ENCODE measurements at regions not wholly inside any gene's neighbourhood (a gene's known extent, or its start where the extent isn't known, plus 50 kb on each side); places are given as distances from the start of the nearest gene placed in this dataset.
"Not testable (repeated sequence)": the region's sequence is repeated elsewhere in the genome, so short reads cannot be mapped to it uniquely, and the experiment has no call there.

- no peak for DNase-seq
Measured at GRCh38 chr3:82261013-82261412, 499.6 kb upstream of the GBE1 start.

GRCh38 chr3:82259994-82260393 is 498.5 kb upstream of the GBE1 start:
- DNase-seq, result no peak

GRCh38 chr3:82240322-82240721 is 478.9 kb upstream of the GBE1 start:
- no peak for DNase-seq

GRCh38 chr3:82236257-82236656 is 474.8 kb upstream of the GBE1 start:
- no peak for DNase-seq

GRCh38 chr3:82229397-82229796 is 468.0 kb upstream of the GBE1 start:
- DNase-seq, result no peak

GRCh38 chr3:82224661-82225060 is 463.2 kb upstream of the GBE1 start:
- DNase-seq, result no peak

GRCh38 chr3:82222401-82222800 is 461.0 kb upstream of the GBE1 start:
- DNase-seq, result no peak

GRCh38 chr3:82217571-82217970 is 456.1 kb upstream of the GBE1 start:
- no peak for DNase-seq

GRCh38 chr3:82208002-82208710 is 446.7 kb upstream of the GBE1 start:
- DNase-seq, result no peak

- no peak for DNase-seq
Measured at GRCh38 chr3:82202269-82202668, 440.8 kb upstream of the GBE1 start.

GRCh38 chr3:82201316-82201715 is 439.9 kb upstream of the GBE1 start:
- DNase-seq, result no peak

GRCh38 chr3:82198009-82198408 is 436.6 kb upstream of the GBE1 start:
- DNase-seq, result no peak

GRCh38 chr3:82196645-82197044 is 435.2 kb upstream of the GBE1 start:
- DNase-seq, result no peak

- no peak for DNase-seq
Measured at GRCh38 chr3:82194870-82195269, 433.4 kb upstream of the GBE1 start.

- no peak for DNase-seq
Measured at GRCh38 chr3:82186017-82186416, 424.6 kb upstream of the GBE1 start.

- no peak for DNase-seq
Measured at GRCh38 chr3:82179291-82179690, 417.8 kb upstream of the GBE1 start.

- DNase-seq, result no peak
Measured at GRCh38 chr3:82178291-82178690, 416.8 kb upstream of the GBE1 start.

GRCh38 chr3:82177774-82178173 is 416.3 kb upstream of the GBE1 start:
- DNase-seq, result no peak

GRCh38 chr3:82165266-82165665 is 403.8 kb upstream of the GBE1 start:
- DNase-seq, result no peak

- peak in 1 of 2 donors; percentile 1 for DNase-seq
Measured at GRCh38 chr3:82163907-82164520, 402.6 kb upstream of the GBE1 start.

- DNase-seq, result no peak
Measured at GRCh38 chr3:82157952-82158351, 396.5 kb upstream of the GBE1 start.

GRCh38 chr3:82153892-82154291 is 392.4 kb upstream of the GBE1 start:
- DNase-seq, result not testable (repeated sequence)

- no peak for DNase-seq
Measured at GRCh38 chr3:82145742-82146141, 384.3 kb upstream of the GBE1 start.

GRCh38 chr3:82144811-82145210 is 383.4 kb upstream of the GBE1 start:
- DNase-seq, result no peak

Data from CD4-positive, alpha-beta T cell treated with Interferon alpha-2 for 1 hour (primary cell).